GM23338 (cell line): ENCODE measurements at regions not wholly inside any gene's neighbourhood (a gene's known extent, or its start where the extent isn't known, plus 50 kb on each side); places are given as distances from the start of the nearest gene placed in this dataset.

ENCODE experiments used
- ATAC-seq: fragments of 200-7000 bp; cut with Tn5 transposase; 3 replicates; pipeline ENCODE4 v1.9.1; 2020
- DNase-seq: peaks from one replicate; pipeline ENCODE4 v3.0.0-alpha.2; 2015; ENCODE audit warnings: low spot score
- H2AFZ ChIP-seq: fragments of 200-600 bp; sonication (generic); 2 replicates; pipeline ENCODE4 v1.8.0; 2016; ENCODE audit warnings: antibody characterized with exemption, mild to moderate bottlenecking, moderate library complexity
- H3F3A ChIP-seq: fragments of 200-600 bp; sonication (generic); replicated peaks from 2 replicates; pipeline ENCODE4 v1.8.0; 2017; ENCODE audit warnings: antibody characterized with exemption, mixed run types, low read depth
- H3K27ac ChIP-seq: fragments of 200-600 bp; sonication (generic); 2 replicates; pipeline ENCODE4 v1.6.1; 2016; ENCODE audit warnings: low read depth
- H3K27me3 ChIP-seq: fragments of 200-600 bp; sonication (generic); 2 replicates; pipeline ENCODE4 v1.8.0; 2016; ENCODE audit warnings: mild to moderate bottlenecking, mixed run types, moderate library complexity; ENCODE audit not compliant: insufficient read depth
- H3K36me3 ChIP-seq: fragments of 200-600 bp; sonication (generic); 2 replicates; pipeline ENCODE4 v1.8.0; 2016; ENCODE audit warnings: mild to moderate bottlenecking; ENCODE audit not compliant: insufficient read depth
- H3K4me1 ChIP-seq: fragments of 200-600 bp; sonication (generic); 2 replicates; pipeline ENCODE4 v1.8.0; 2016; ENCODE audit warnings: mild to moderate bottlenecking, moderate library complexity; ENCODE audit not compliant: insufficient read depth
- H3K4me2 ChIP-seq: fragments of 200-600 bp; sonication (generic); 2 replicates; pipeline ENCODE4 v1.7.1; 2017; ENCODE audit warnings: mixed run types
- H3K4me3 ChIP-seq: fragments of 200-600 bp; sonication (generic); 2 replicates; pipeline ENCODE4 v1.6.1; 2016; ENCODE audit warnings: mixed run types
- H3K79me2 ChIP-seq: fragments of 200-600 bp; sonication (generic); replicated peaks from 2 replicates; pipeline ENCODE4 v1.8.0; 2017; ENCODE audit warnings: mild to moderate bottlenecking; ENCODE audit not compliant: insufficient read depth
- H3K9me2 ChIP-seq: fragments of 200-600 bp; sonication (generic); 2 replicates; pipeline ENCODE4 v1.8.0; 2017; ENCODE audit not compliant: insufficient read depth
- H4K20me1 ChIP-seq: fragments of 200-600 bp; sonication (generic); replicated peaks from 2 replicates; pipeline ENCODE4 v1.8.0; 2017; ENCODE audit warnings: mild to moderate bottlenecking; ENCODE audit not compliant: insufficient read depth
- H3K27ac Mint-ChIP-seq: 2 replicates; pipeline ENCODE4 v1.8.0; 2020; ENCODE audit warnings: inconsistent platforms, mild to moderate bottlenecking, moderate library complexity, mixed read lengths
- H3K27me3 Mint-ChIP-seq: 3 replicates; pipeline ENCODE4 v1.8.0; 2022; ENCODE audit warnings: low read depth, mild to moderate bottlenecking, moderate library complexity, mixed read lengths, inconsistent platforms; ENCODE audit not compliant: insufficient read depth, poor library complexity
- H3K36me3 Mint-ChIP-seq: 3 replicates; pipeline ENCODE4 v1.8.0; 2021; ENCODE audit warnings: low read depth, mild to moderate bottlenecking, inconsistent platforms, moderate library complexity, mixed read lengths
- H3K4me1 Mint-ChIP-seq: 3 replicates; pipeline ENCODE4 v1.8.0; 2020; ENCODE audit warnings: mild to moderate bottlenecking, inconsistent platforms, mixed read lengths
- H3K4me3 Mint-ChIP-seq: 3 replicates; pipeline ENCODE4 v1.8.0; 2021; ENCODE audit warnings: moderate library complexity, mild to moderate bottlenecking, inconsistent platforms, mixed read lengths
- H3K9me3 Mint-ChIP-seq: 3 replicates; pipeline ENCODE4 v1.8.0; 2020; ENCODE audit warnings: moderate library complexity, mild to moderate bottlenecking, inconsistent platforms, mixed read lengths
- EZH2 ChIP-seq: fragments of 200-600 bp; sonication (generic); IDR thresholded peaks from one replicate; pipeline ENCODE4 v1.8.0; 2017; ENCODE audit warnings: antibody characterized with exemption, mild to moderate bottlenecking, low read depth; ENCODE audit not compliant: unreplicated experiment
- JUNB ChIP-seq: IDR thresholded peaks from one replicate; pipeline ENCODE4 v1.6.1; 2016; ENCODE audit warnings: antibody characterized with exemption; ENCODE audit not compliant: unreplicated experiment
- NANOG ChIP-seq: IDR thresholded peaks from 2 replicates; pipeline ENCODE4 v1.6.1; 2016; ENCODE audit warnings: antibody characterized with exemption, borderline replicate concordance
- POLR2AphosphoS5 ChIP-seq: IDR thresholded peaks from 2 replicates; pipeline ENCODE4 v1.6.1; 2016; ENCODE audit warnings: antibody characterized with exemption, low read depth
- TF ChIP-seq, protein P1 (sequence below): fragments of 250-450 bp; sonication (Bioruptor Pico); IDR thresholded peaks from 2 replicates; pipeline ENCODE4 v1.5.0; 2020; ENCODE audit warnings: mild to moderate bottlenecking, moderate library complexity
- TF ChIP-seq, protein P2 (sequence below), 2 experiments: fragments of 200-600 bp in 1 of 2; sonication (generic) in 1 of 2; conservative IDR thresholded peaks; 2 replicates each; pipeline versions ENCODE4 v1.5.1 to v1.6.1; 2016 to 2017; ENCODE audit warnings: antibody characterized with exemption in 2 of 2, low read depth in 2 of 2, mild to moderate bottlenecking in 2 of 2, moderate library complexity in 1 of 2
- TF ChIP-seq, protein P3 (sequence below): IDR thresholded peaks from 2 replicates; pipeline ENCODE4 v1.6.1; 2016; ENCODE audit warnings: antibody characterized with exemption

DNA sequence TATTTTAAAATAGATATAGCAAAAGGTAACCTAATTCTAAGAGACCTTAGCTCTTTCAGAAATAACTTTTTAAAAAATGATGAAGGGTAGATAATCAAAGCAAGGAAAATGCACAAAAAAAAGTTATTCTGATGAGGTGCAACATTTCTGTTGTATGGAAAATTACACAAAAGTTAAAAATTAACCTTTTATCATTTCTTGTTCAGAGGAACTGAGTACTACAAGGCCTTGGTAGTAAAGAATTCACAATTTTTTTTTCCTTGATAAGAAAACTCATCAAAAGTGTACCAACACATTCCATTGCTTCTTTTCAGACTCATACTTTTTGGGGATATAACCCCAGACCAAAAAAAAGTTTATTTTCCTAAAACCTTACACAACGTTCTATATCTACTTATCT, 213.0 kb downstream of the IL15 start (continued):
- TF ChIP-seq, protein P1, sequence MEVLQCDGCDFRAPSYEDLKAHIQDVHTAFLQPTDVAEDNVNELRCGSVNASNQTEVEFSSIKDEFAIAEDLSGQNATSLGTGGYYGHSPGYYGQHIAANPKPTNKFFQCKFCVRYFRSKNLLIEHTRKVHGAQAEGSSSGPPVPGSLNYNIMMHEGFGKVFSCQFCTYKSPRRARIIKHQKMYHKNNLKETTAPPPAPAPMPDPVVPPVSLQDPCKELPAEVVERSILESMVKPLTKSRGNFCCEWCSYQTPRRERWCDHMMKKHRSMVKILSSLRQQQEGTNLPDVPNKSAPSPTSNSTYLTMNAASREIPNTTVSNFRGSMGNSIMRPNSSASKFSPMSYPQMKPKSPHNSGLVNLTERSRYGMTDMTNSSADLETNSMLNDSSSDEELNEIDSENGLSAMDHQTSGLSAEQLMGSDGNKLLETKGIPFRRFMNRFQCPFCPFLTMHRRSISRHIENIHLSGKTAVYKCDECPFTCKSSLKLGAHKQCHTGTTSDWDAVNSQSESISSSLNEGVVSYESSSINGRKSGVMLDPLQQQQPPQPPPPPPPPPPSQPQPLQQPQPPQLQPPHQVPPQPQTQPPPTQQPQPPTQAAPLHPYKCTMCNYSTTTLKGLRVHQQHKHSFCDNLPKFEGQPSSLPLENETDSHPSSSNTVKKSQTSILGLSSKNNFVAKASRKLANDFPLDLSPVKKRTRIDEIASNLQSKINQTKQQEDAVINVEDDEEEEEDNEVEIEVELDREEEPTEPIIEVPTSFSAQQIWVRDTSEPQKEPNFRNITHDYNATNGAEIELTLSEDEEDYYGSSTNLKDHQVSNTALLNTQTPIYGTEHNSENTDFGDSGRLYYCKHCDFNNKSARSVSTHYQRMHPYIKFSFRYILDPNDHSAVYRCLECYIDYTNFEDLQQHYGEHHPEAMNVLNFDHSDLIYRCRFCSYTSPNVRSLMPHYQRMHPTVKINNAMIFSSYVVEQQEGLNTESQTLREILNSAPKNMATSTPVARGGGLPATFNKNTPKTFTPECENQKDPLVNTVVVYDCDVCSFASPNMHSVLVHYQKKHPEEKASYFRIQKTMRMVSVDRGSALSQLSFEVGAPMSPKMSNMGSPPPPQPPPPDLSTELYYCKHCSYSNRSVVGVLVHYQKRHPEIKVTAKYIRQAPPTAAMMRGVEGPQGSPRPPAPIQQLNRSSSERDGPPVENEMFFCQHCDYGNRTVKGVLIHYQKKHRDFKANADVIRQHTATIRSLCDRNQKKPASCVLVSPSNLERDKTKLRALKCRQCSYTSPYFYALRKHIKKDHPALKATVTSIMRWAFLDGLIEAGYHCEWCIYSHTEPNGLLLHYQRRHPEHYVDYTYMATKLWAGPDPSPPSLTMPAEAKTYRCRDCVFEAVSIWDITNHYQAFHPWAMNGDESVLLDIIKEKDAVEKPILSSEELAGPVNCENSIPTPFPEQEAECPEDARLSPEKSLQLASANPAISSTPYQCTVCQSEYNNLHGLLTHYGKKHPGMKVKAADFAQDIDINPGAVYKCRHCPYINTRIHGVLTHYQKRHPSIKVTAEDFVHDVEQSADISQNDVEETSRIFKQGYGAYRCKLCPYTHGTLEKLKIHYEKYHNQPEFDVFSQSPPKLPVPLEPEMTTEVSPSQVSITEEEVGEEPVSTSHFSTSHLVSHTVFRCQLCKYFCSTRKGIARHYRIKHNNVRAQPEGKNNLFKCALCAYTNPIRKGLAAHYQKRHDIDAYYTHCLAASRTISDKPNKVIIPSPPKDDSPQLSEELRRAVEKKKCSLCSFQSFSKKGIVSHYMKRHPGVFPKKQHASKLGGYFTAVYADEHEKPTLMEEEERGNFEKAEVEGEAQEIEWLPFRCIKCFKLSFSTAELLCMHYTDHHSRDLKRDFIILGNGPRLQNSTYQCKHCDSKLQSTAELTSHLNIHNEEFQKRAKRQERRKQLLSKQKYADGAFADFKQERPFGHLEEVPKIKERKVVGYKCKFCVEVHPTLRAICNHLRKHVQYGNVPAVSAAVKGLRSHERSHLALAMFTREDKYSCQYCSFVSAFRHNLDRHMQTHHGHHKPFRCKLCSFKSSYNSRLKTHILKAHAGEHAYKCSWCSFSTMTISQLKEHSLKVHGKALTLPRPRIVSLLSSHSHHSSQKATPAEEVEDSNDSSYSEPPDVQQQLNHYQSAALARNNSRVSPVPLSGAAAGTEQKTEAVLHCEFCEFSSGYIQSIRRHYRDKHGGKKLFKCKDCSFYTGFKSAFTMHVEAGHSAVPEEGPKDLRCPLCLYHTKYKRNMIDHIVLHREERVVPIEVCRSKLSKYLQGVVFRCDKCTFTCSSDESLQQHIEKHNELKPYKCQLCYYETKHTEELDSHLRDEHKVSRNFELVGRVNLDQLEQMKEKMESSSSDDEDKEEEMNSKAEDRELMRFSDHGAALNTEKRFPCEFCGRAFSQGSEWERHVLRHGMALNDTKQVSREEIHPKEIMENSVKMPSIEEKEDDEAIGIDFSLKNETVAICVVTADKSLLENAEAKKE = no peak
- no peak for TF ChIP-seq POLR2AphosphoS5

DNA sequence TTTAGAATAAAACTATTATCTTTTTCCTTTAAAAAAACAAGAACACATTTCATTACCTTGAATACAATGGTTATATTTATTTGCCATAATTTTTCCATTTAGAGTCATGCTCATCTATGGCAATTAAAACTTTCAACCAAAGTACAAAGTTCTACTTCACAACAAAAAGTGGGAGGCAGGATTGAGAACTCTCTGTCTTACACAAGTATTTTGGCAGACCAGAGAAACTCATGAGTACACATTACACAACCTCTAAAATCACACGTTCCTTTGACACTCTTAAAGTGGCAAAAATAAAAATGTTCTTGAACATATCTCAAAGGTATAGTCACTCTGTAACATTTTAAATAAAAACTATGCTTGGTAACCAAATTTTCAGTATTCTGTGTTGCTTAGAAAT, 213.4 kb downstream of the IL15 start:
- Histone ChIP-seq H3K4me2 (no peak overlapping the region), H3F3A (no peaks in the 10 kb centered on the region), H3K4me1 (no peaks in the 10 kb centered on the region; the same call in 1 of the 2 replicates), H3K79me2 (no peaks in the 10 kb centered on the region), H3K27me3 (no peaks in the 10 kb centered on the region), H2AFZ (no peak overlapping the region), H3K9me2 (no peaks in the 10 kb centered on the region; the same call in 1 of the 2 replicates), H4K20me1 (no peaks in the 10 kb centered on the region), H3K4me3 (no peak overlapping the region), H3K27ac (no peak overlapping the region), H3K36me3 (0 out of 2 replicates have a peak, but pooled peaks cover 5% of the 10 kb centered on the region)
- no peak overlapping the region for H3K27ac Mint-ChIP-seq
- H3K9me3 Mint-ChIP-seq = no peaks in the 10 kb centered on the region; the same call in 2 of the 3 replicates
- ATAC-seq = no peak
- no peaks in the 10 kb centered on the region for H3K4me1 Mint-ChIP-seq
- no peaks in the 10 kb centered on the region for H3K27me3 Mint-ChIP-seq
- H3K4me3 Mint-ChIP-seq = no peak overlapping the region
- no peaks in the 10 kb centered on the region for H3K36me3 Mint-ChIP-seq
- no peak for DNase-seq
- no peak for TF ChIP-seq NANOG
- TF ChIP-seq, protein P2, sequence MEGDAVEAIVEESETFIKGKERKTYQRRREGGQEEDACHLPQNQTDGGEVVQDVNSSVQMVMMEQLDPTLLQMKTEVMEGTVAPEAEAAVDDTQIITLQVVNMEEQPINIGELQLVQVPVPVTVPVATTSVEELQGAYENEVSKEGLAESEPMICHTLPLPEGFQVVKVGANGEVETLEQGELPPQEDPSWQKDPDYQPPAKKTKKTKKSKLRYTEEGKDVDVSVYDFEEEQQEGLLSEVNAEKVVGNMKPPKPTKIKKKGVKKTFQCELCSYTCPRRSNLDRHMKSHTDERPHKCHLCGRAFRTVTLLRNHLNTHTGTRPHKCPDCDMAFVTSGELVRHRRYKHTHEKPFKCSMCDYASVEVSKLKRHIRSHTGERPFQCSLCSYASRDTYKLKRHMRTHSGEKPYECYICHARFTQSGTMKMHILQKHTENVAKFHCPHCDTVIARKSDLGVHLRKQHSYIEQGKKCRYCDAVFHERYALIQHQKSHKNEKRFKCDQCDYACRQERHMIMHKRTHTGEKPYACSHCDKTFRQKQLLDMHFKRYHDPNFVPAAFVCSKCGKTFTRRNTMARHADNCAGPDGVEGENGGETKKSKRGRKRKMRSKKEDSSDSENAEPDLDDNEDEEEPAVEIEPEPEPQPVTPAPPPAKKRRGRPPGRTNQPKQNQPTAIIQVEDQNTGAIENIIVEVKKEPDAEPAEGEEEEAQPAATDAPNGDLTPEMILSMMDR (conservative IDR thresholded peaks at IDR 0.05; ENCODE audit: low read depth in 2 of 2) = no peak
- TF ChIP-seq EZH2 = no peak
- TF ChIP-seq, protein P1 = no peak
- no peak for TF ChIP-seq JUNB
- TF ChIP-seq, protein P3, sequence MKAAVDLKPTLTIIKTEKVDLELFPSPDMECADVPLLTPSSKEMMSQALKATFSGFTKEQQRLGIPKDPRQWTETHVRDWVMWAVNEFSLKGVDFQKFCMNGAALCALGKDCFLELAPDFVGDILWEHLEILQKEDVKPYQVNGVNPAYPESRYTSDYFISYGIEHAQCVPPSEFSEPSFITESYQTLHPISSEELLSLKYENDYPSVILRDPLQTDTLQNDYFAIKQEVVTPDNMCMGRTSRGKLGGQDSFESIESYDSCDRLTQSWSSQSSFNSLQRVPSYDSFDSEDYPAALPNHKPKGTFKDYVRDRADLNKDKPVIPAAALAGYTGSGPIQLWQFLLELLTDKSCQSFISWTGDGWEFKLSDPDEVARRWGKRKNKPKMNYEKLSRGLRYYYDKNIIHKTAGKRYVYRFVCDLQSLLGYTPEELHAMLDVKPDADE = no peak
- TF ChIP-seq POLR2AphosphoS5 = no peak
